Chondrocyte (in vitro differentiated cells): ENCODE measurements at regions not wholly inside any gene's neighbourhood (a gene's known extent, or its start where the extent isn't known, plus 50 kb on each side); places are given as distances from the start of the nearest gene placed in this dataset.

ENCODE experiments used
- DNase-seq: peaks from one replicate; pipeline ENCODE4 v3.0.0; 2021; ENCODE audit warnings: mixed read lengths, low spot score
- H3K27ac Mint-ChIP-seq: one replicate; pipeline ENCODE4 v1.8.0; 2021; ENCODE audit warnings: mild to moderate bottlenecking, moderate library complexity, mixed read lengths; ENCODE audit not compliant: unreplicated experiment
- H3K27me3 Mint-ChIP-seq: 2 replicates; pipeline ENCODE4 v1.8.0; 2021; ENCODE audit warnings: low read depth, mixed read lengths
- H3K36me3 Mint-ChIP-seq: 2 replicates; pipeline ENCODE4 v1.8.0; 2021; ENCODE audit warnings: low read depth, mixed read lengths
- H3K4me1 Mint-ChIP-seq: 2 replicates; pipeline ENCODE4 v1.8.0; 2021; ENCODE audit warnings: low read depth, mild to moderate bottlenecking, mixed read lengths
- H3K4me3 Mint-ChIP-seq: one replicate; pipeline ENCODE4 v1.8.0; 2021; ENCODE audit warnings: mild to moderate bottlenecking, moderate library complexity, mixed read lengths; ENCODE audit not compliant: unreplicated experiment
- H3K9me3 Mint-ChIP-seq: 2 replicates; pipeline ENCODE4 v1.8.0; 2021; ENCODE audit warnings: low read depth, mixed read lengths
- CTCF ChIP-seq: fragments of 200-600 bp; sonication (generic); IDR thresholded peaks from 2 replicates; pipeline ENCODE4 v1.5.0; 2021; ENCODE audit warnings: antibody characterized with exemption, mild to moderate bottlenecking, moderate library complexity

- H3K27me3 Mint-ChIP-seq = no peaks in the 10 kb centered on the region
- TF ChIP-seq CTCF = no peak
- H3K4me3 Mint-ChIP-seq = no peak overlapping the region
- H3K36me3 Mint-ChIP-seq = peaks cover 14% of the 10 kb centered on the region
- peaks cover 3% of the 10 kb centered on the region for H3K9me3 Mint-ChIP-seq
- no peak for DNase-seq
- no peak overlapping the region for H3K27ac Mint-ChIP-seq
- peaks cover 41% of the 10 kb centered on the region for H3K4me1 Mint-ChIP-seq
Measured at GRCh38 chr2:196224756-196225155, 53.4 kb upstream of the STK17B start.

- H3K4me1 Mint-ChIP-seq = peaks cover 41% of the 10 kb centered on the region
- H3K4me3 Mint-ChIP-seq = no peak overlapping the region
- H3K36me3 Mint-ChIP-seq = peaks cover 14% of the 10 kb centered on the region
- H3K27ac Mint-ChIP-seq = no peak overlapping the region
- H3K9me3 Mint-ChIP-seq = peaks cover 3% of the 10 kb centered on the region
- TF ChIP-seq CTCF = no peak
- no peak for DNase-seq
- H3K27me3 Mint-ChIP-seq = no peaks in the 10 kb centered on the region
Measured at GRCh38 chr2:196225213-196225612, 53.8 kb upstream of the STK17B start.

GRCh38 chr2:196226058-196226706 lies 54.8 kb upstream of the STK17B start:
- no peak overlapping the region for H3K4me3 Mint-ChIP-seq
- peaks cover 10% of the 10 kb centered on the region for H3K36me3 Mint-ChIP-seq
- no peaks in the 10 kb centered on the region for H3K27me3 Mint-ChIP-seq
- no peak overlapping the region for H3K27ac Mint-ChIP-seq
- peaks cover 41% of the 10 kb centered on the region for H3K4me1 Mint-ChIP-seq
- DNase-seq = no peak
- TF ChIP-seq CTCF = no peak
- H3K9me3 Mint-ChIP-seq = peaks cover 3% of the 10 kb centered on the region

- Mint-ChIP-seq H3K36me3 (peaks cover 10% of the 10 kb centered on the region), H3K4me3 (no peak overlapping the region), H3K27me3 (no peaks in the 10 kb centered on the region), H3K27ac (no peak overlapping the region), H3K4me1 (peaks cover 44% of the 10 kb centered on the region), H3K9me3 (peaks cover 3% of the 10 kb centered on the region)
- no peak for TF ChIP-seq CTCF
- DNase-seq = no peak
Measured at GRCh38 chr2:196226707-196227065, 55.3 kb upstream of the STK17B start.

- no peak overlapping the region for H3K4me3 Mint-ChIP-seq
- no peak for DNase-seq
- H3K36me3 Mint-ChIP-seq = peaks cover 6% of the 10 kb centered on the region
- TF ChIP-seq CTCF = no peak
- H3K4me1 Mint-ChIP-seq = peaks cover 68% of the 10 kb centered on the region
- no peaks in the 10 kb centered on the region for H3K9me3 Mint-ChIP-seq
- no peaks in the 10 kb centered on the region for H3K27me3 Mint-ChIP-seq
- no peak overlapping the region for H3K27ac Mint-ChIP-seq
Measured at GRCh38 chr2:196229013-196229412, 57.6 kb upstream of the STK17B start.
